Gastrocnemius medialis (tissue), 4 donors: ENCODE measurements at regions not wholly inside any gene's neighbourhood (a gene's known extent, or its start where the extent isn't known, plus 50 kb on each side); places are given as distances from the start of the nearest gene placed in this dataset.

Experiments used
- CTCF ChIP-seq, 5 experiments: fragments of 450-650 bp in 3 of 5; fragments of 200-600 bp in 2 of 5; sonication (generic) in 2 of 5; IDR thresholded peaks in 4 of 5; conservative IDR thresholded peaks in 1 of 5; 1 replicate in 4 of 5; 2 replicates in 1 of 5; pipeline ENCODE4 v1.5.1; 2016 to 2019; ENCODE audit warnings: antibody characterized with exemption in 5 of 5, mild to moderate bottlenecking in 3 of 5, moderate library complexity in 3 of 5
- POLR2A ChIP-seq, 2 donors: fragments of 450-650 bp; IDR thresholded peaks; one replicate each; pipeline ENCODE4 v1.6.1; 2017; ENCODE audit warnings: antibody characterized with exemption in 2 of 2, mild to moderate bottlenecking in 2 of 2, moderate library complexity in 2 of 2

- TF ChIP-seq CTCF (IDR thresholded peaks at IDR 0.05 in 4 of 5, conservative IDR thresholded peaks at IDR 0.05 in 1 of 5), result no peak
- TF ChIP-seq POLR2A (IDR thresholded peaks at IDR 0.05), result no peak
Measured at GRCh38 chr5:74500110-74500917, 140.2 kb downstream of the ENC1 start.
